Activated CD4-positive, CD25-positive, alpha-beta regulatory T cell (primary cell): ENCODE measurements at regions not wholly inside any gene's neighbourhood (a gene's known extent, or its start where the extent isn't known, plus 50 kb on each side); places are given as distances from the start of the nearest gene placed in this dataset.

Experiments used
- DNase-seq, 4 experiments: peaks; one replicate each; lab custom pipeline; 2025; lab: John Stamatoyannopoulos, UW

- DNase-seq = no peak
Measured at GRCh38 chr16:5533321-5533888, 435.8 kb upstream of the EEF2KMT start.

- no peak for DNase-seq
Measured at GRCh38 chr16:5527817-5528216, 430.2 kb upstream of the EEF2KMT start.

DNA sequence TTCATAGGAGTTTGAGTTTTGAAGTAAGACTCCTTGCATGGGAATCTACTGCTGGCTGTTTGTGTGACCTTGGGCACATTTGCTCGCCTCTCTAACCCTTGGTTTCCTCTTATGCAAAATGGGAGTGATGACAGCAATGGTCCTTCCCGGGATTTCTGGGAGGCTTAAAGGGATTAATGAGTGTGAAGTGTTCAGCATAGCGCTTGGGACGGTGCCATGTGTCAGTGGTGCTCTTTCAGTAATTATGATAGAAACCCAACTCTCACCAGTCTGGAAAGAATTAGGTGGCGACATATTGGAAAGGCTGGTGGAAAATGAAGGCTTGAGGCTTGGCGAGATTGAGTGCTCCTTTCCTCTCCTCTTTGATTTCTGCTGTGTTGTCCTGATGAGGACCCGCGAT lies 429.2 kb upstream of the EEF2KMT start:
- DNase-seq = no peak

DNA sequence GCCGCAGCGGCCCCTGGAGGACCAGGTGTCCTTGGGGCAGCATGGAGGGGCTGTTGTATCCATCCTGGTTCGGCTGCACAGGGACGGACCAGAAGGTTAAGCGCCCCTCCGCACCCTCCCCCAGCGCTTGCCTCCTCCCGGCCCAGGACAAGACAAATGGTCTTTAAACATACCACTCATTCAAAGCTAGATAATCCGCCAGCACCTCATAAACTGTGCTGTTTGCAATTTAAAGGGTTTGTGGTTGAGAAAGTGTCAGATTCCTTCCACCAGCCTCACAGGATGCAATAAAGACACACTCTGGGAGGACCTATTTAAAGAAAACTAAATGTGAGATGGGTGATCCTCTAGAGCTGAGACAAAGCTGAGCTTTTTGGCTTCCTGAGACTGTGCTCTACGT lies 426.2 kb upstream of the EEF2KMT start:
- DNase-seq = no peak

DNA sequence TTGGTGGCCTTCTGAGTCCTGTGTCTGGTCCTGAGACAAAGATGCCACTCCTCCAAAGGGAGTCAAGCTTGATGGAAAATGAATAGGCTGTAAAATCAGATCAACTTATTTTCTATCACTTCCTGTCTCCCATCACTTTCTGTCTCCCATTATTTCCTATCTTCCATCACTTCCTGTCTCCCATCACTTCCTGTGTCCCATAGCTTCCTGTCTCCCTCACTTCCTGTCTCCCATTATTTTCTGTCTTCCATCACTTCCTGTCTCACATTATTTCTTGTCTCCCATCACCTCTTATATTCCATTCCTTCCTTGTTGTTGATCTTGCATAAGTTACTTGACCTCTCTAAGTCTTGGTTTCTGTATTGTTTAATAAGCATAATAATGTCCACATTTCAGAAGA lies 418.5 kb upstream of the EEF2KMT start:
- DNase-seq = no peak

- DNase-seq = no peak
Measured at GRCh38 chr16:5512014-5512413, 414.4 kb upstream of the EEF2KMT start.

- DNase-seq = no peak
Measured at GRCh38 chr16:5510819-5511370, 413.3 kb upstream of the EEF2KMT start.

DNA sequence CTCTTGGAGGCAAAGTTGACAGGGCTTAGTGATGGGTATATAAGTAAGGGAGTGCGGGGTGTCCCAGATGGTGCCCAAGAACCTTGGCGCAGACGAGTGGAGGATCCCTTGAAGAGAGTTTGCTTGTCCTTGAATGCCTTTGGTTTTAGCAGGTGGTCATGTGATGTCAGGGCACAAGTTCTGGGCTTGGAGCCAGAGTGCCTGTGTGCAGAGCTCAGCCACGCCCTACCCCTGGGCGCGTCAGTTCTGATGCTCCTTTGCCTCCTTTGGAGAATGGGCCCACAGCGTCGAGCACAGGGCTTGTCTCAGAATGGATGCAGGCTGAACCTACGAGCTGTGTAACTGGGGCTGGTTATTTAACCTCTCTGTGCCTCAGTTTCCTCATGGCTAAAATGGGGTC lies 412.2 kb upstream of the EEF2KMT start:
- no peak for DNase-seq

DNA sequence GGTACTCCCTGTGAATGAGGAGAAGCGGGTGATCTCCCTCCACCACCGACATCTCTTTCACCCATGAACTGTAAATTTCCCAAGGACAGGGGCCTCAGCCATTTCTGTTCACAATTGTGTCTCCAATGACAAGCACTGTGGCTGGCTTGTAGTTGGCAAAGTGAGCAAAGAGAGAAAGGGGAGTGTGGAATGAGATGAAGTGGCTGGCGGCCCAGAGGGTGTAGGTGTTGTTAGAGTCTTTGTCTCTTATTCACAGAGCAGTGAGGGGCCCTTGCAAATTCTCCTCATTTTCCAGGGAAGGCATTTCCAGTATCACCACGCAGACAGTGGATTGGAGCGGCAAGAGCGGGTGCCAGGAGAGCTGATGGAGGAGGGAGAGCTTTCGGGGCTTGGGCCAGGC lies 411.7 kb upstream of the EEF2KMT start:
- DNase-seq = no peak

DNA sequence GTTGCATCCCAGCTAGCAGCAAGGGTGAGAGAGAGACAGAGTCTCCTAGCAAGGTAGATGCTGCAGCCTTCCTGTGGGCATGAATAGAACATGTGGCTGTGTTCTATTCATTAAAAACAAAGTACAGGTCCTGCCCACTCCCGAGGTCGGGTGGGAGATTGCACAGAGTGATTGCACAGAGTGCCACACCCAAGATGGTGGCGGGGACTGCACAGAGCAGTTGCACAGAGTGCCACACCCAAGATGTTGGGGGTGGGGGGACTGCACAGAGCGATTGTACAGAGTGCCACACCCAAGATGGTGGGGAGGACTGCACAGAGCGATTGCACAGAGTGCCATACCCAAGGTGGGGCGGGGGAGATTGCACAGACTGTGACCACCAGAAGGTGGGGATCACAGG lies 410.8 kb upstream of the EEF2KMT start:
- DNase-seq = no peak

DNA sequence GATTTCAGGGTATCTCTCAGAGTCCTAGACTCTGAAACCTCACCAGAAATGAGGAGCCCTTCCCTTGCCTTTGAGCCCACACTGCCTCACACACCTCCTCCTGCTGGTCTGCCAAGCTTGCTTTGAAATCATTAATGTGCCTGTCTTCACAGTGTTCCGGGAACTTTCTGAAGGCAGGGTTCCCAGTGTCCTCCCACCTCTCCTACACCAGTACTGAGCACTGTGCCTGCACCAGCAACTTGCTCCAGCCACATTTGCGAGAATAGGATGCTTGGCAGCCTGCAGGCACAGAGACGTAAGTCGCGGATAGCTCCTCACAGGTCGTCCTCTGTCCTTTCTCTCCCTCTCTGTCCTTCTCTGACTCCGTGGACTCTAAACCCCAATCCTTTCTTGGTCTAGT lies 408.4 kb upstream of the EEF2KMT start:
- DNase-seq = no peak

- DNase-seq = no peak
Measured at GRCh38 chr16:5505091-5505887, 407.7 kb upstream of the EEF2KMT start.

DNA sequence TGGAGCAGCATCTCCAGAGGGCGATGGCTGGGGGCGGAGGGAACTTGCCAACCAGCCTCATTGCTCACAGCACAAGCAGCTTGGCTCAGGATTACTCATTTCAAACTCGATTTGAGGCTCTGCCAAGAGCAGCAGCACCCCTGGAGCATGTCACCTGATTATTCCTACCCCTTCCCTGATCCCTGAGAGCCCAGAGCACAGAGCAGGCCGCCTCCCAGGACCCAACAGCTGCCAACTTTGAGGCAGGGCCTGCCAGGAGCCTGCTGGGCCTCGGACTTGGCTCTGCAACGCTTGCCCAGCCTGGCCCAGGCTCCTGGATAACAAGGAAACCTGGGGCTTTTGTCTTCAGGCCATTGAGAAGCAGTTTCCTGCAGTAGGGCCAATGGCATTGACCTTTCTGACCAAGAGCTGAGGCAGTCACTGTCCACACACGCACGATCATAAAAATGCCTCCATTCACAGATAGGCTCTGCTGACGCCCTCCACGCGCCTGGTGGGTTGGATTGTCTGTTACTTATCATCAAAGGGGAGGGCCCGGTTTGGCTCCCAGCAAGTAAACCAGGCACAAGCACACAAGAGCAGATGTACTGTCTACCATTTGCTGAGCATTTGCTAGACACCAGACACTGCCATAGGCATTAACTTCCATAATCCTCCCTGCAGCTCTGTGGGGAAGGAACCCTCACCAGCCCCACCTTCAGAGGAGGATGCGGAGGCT lies 406.6 kb upstream of the EEF2KMT start:
- DNase-seq = no peak

GRCh38 chr16:5502944-5503343 lies 405.3 kb upstream of the EEF2KMT start:
- no peak for DNase-seq

DNA sequence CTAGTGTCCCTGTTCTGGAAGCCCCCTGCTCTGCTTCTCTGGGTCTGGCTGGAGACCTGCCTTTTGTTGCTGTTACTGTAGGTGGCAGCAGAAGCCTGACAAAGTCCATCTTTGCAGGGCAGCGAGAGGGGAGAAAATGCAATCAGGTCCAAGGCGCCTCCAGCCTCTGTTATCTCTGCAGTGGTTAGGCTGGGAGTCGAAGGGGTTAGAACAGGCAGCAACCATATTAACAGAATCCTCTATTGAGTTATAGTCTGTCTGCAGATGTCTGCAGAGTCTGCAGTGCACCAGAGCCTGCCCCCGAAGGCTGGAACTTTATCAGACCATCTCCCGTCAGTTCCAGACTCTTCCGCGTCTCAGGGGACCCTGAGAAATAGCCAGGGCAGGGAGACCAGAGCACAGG lies 404.9 kb upstream of the EEF2KMT start:
- no peak for DNase-seq

DNA sequence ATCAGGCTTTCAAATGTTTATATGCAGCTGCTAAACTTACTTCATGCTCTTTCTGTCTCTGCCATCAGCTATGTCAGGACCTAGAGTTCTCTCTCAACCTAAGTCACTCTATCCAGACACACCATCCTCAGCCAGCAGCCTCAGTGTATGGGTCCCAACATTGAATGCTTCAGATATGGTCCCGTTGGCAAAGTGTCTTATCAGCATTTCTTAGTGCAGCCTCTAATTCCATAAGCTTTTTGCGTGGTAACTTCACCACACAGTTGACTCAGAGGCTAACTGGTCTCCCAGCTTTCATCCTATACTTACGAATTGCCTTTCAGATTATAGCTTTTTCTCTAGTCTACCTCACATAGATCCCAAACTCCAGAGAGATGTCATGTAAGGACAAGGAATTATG lies 402.9 kb upstream of the EEF2KMT start:
- no peak for DNase-seq

DNA sequence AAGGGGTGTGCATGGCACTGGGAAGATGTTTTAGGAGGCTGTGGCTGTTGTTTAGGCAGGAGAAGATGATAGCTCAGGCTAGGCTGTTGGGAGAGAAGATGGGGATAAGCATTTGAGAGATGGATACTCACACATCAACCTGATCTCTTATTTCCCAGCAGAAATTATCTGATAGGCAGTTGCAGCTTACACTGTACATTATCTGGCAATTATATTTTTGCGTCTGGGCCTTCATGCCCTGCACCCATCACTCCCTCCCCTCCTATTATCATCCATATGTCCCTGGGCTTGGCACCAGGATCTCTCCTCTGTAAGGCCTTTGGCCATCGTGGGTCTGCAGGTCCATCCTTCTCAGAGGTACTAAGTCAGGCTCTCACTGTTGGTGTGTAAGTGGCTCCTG lies 401.0 kb upstream of the EEF2KMT start:
- DNase-seq = no peak

- no peak for DNase-seq
Measured at GRCh38 chr16:5496013-5496412, 398.4 kb upstream of the EEF2KMT start.

- no peak for DNase-seq
Measured at GRCh38 chr16:5490499-5490898, 392.9 kb upstream of the EEF2KMT start.

GRCh38 chr16:5488581-5488980 lies 391.0 kb upstream of the EEF2KMT start:
- no peak for DNase-seq

- DNase-seq = no peak
Measured at GRCh38 chr16:5487728-5488127, 390.1 kb upstream of the EEF2KMT start.

GRCh38 chr16:5482256-5482655 lies 384.7 kb upstream of the EEF2KMT start:
- DNase-seq = no peak
